Ascending aorta (tissue), 2 donors: ENCODE measurements at regions not wholly inside any gene's neighbourhood (a gene's known extent, or its start where the extent isn't known, plus 50 kb on each side); places are given as distances from the start of the nearest gene placed in this dataset.

ENCODE experiments used
- DNase-seq, 2 donors: peaks; one replicate each; pipeline ENCODE4 v3.0.0-alpha.2; 2019; ENCODE audit warnings: low spot score in 2 of 2
- H3K27ac ChIP-seq, 2 donors: fragments of 200-600 bp; sonication (generic); one replicate each; pipeline ENCODE4 v1.5.1; 2016 to 2017; ENCODE audit warnings: mild to moderate bottlenecking in 1 of 2
- H3K27me3 ChIP-seq: fragments of 200-600 bp; sonication (generic); one replicate; pipeline ENCODE4 v1.5.1; 2017
- H3K36me3 ChIP-seq, 2 donors: fragments of 200-600 bp; sonication (generic); one replicate each; pipeline ENCODE4 v1.5.1; 2016
- H3K4me1 ChIP-seq, 2 donors: fragments of 200-600 bp; sonication (generic); one replicate each; pipeline ENCODE4 v1.5.1; 2016 to 2017; ENCODE audit warnings: mild to moderate bottlenecking in 1 of 2
- H3K4me3 ChIP-seq, 2 donors: fragments of 200-600 bp; sonication (generic); one replicate each; pipeline ENCODE4 v1.5.1; 2016 to 2017; ENCODE audit warnings: mild to moderate bottlenecking in 1 of 2
- H3K9me3 ChIP-seq, 2 donors: fragments of 200-600 bp; sonication (generic); one replicate each; pipeline ENCODE4 v1.5.1; 2016
- intact Hi-C: fragments of 100-400 bp; cut with DNase I; formaldehyde crosslinking; loops from one replicate; pipeline ENCODE4 v1.15.1; 2023
- TF ChIP-seq, protein P1 (sequence below), 3 experiments: fragments of 200-600 bp in 2 of 3; fragments of 450-650 bp in 1 of 3; sonication (generic) in 2 of 3; IDR thresholded peaks; one replicate each; pipeline ENCODE4 v1.5.1; 2016 to 2019; ENCODE audit warnings: antibody characterized with exemption in 3 of 3, mild to moderate bottlenecking in 1 of 3, moderate library complexity in 1 of 3

- Histone ChIP-seq H3K4me1 (no peaks in the 10 kb centered on the region), H3K27ac (no peak overlapping the region), H3K27me3 (no peaks in the 10 kb centered on the region), H3K36me3 (no peaks in the 10 kb centered on the region), H3K4me3 (no peak overlapping the region), H3K9me3 (no peaks in the 10 kb centered on the region)
- TF ChIP-seq, protein P1, sequence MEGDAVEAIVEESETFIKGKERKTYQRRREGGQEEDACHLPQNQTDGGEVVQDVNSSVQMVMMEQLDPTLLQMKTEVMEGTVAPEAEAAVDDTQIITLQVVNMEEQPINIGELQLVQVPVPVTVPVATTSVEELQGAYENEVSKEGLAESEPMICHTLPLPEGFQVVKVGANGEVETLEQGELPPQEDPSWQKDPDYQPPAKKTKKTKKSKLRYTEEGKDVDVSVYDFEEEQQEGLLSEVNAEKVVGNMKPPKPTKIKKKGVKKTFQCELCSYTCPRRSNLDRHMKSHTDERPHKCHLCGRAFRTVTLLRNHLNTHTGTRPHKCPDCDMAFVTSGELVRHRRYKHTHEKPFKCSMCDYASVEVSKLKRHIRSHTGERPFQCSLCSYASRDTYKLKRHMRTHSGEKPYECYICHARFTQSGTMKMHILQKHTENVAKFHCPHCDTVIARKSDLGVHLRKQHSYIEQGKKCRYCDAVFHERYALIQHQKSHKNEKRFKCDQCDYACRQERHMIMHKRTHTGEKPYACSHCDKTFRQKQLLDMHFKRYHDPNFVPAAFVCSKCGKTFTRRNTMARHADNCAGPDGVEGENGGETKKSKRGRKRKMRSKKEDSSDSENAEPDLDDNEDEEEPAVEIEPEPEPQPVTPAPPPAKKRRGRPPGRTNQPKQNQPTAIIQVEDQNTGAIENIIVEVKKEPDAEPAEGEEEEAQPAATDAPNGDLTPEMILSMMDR (IDR thresholded peaks at IDR 0.05): no peak
- DNase-seq: no peak
- intact Hi-C loops: no loop called here
These were observed 702.4 kb downstream of the TUSC7 start for GRCh38 chr3:117411971-117412370.

DNA sequence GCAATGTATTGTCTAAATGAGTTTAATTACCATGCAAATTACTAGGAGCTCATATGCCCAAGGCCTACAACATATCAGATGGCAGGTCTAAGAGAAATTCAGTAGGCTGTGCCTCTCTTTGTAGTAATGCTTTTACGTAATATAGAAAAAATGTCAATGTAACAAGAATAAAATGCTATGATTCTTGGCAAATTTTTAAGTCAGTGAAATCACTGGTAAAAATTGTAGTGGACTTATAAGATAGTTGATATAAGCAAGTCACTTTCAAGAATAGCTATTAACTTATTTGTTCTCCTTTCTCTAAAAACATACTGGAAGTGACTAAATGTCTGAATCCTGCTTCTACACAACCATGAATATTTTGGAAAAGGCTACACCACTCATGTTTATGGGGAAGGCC lies 707.8 kb downstream of the TUSC7 start:
- TF ChIP-seq, protein P1 (IDR thresholded peaks at IDR 0.05): no peak
- no peaks in the 10 kb centered on the region for H3K9me3 ChIP-seq
- H3K27me3 ChIP-seq: no peaks in the 10 kb centered on the region
- H3K27ac ChIP-seq: peak overlapping the region in 1 of 2 donors; percentile 25
- H3K4me1 ChIP-seq: no peaks in the 10 kb centered on the region
- intact Hi-C loops: no loop called here
- DNase-seq: no peak
- H3K36me3 ChIP-seq: no peaks in the 10 kb centered on the region
- H3K4me3 ChIP-seq: no peak overlapping the region

DNA sequence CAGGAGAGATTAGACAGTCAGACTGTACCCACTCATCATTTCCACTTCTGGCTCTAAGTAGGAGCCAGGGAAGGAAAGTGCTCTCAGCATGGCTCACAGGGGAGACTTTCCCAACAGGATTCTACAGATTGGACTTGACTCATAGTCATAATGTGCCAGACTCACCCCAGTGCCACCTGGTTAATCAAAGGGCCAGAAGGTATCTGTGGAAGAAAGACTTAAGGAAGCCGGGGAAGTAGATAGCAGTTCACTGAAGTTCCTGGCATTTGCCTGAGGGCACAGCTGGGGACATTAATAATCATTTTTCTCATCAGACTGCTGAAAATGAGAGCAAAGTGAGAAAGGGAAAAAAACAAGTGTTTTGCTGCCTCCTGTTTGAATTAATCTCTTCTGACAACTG lies 717.5 kb downstream of the TUSC7 start:
- DNase-seq: no peak
- Histone ChIP-seq H3K36me3 (no peaks in the 10 kb centered on the region), H3K27ac (no peak overlapping the region), H3K9me3 (no peaks in the 10 kb centered on the region), H3K4me3 (no peak overlapping the region), H3K4me1 (no peaks in the 10 kb centered on the region), H3K27me3 (no peaks in the 10 kb centered on the region)
- TF ChIP-seq, protein P1 (IDR thresholded peaks at IDR 0.05): no peak
- intact Hi-C loops: no loop called here

DNA sequence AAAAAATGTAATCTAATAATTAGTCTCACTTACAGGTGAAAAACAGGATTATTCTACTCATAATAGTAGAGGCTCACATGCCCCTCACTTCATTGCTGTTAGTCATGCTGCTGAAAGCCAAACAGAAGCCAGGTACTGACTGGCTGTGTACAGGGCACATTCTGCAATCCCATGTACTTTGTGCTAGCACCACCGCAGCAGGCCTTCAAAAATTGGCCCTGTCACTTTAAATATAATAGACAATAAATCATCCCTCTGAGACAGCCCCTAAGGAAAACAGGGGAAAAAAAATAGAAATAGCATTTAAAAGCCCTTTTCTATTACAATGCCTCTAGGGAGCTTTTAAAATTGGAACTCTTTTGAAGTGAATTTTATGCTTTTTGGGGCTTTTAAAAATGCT lies 723.8 kb downstream of the TUSC7 start:
- H3K9me3 ChIP-seq: no peaks in the 10 kb centered on the region
- no peak overlapping the region for H3K27ac ChIP-seq
- H3K27me3 ChIP-seq: no peaks in the 10 kb centered on the region
- no peak overlapping the region for H3K4me3 ChIP-seq
- H3K4me1 ChIP-seq: no peaks in the 10 kb centered on the region
- DNase-seq: no peak
- H3K36me3 ChIP-seq: no peaks in the 10 kb centered on the region
- intact Hi-C loops: no loop called here
- TF ChIP-seq, protein P1 (IDR thresholded peaks at IDR 0.05): no peak

DNA sequence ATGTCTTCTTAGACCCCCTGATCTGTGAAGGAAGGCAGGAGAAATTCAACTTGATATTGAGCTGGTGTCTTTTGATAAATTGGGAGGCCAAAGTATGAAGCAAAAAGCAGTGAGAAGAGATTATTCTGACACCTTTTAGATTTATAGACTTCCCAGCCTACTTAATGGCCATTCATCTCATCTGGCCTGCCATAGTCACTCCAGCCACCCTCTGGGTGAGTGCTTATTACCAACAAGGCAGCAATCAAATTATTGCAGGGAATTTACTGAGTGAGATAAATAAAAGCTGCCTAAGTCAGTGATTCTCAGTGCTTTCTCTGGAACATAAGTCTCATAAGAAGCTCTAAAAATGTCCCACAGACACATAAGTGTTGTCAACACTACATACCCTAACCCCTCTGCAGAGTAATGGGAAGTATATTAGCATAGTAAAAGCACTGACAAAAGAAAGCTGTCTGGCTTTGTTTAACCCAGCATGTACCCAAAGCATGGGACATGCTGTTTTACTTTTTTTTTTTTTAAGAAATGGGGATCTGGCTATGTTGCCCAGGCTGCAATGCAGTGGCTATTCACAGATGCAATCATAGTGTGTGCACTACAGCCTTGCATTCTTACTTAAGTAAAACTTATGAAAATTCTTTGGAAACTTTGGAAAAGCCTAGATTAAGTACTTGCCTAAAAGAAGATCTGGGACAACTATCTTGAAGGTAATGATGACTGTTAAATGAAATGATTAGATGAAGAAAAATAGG lies 725.3 kb downstream of the TUSC7 start:
- intact Hi-C loops: no loop called here
- DNase-seq: no peak
- Histone ChIP-seq H3K27ac (no peak overlapping the region), H3K4me1 (no peaks in the 10 kb centered on the region), H3K27me3 (no peaks in the 10 kb centered on the region), H3K4me3 (no peak overlapping the region), H3K9me3 (no peaks in the 10 kb centered on the region), H3K36me3 (no peaks in the 10 kb centered on the region)
- TF ChIP-seq, protein P1 (IDR thresholded peaks at IDR 0.05): no peak

DNA sequence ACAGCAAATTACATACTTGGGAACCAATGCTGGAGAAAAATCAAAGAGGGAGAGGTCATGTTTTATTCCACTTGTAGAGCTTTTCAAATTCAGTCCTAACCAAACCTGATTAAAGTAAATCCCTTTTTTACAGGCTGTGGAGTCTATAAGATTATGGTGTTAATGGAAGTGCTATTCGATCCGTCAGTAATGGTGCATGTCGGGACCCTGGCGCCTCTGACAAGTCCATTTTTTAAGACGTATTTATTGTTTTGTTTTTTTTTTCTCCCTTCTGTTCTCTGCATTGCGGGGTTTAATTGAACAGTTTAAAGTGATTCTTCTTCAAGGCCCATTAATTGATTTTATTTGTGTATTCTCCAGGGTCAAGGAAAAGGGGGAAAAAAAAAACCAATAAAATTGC lies 725.9 kb downstream of the TUSC7 start:
- Histone ChIP-seq H3K9me3 (no peaks in the 10 kb centered on the region), H3K36me3 (no peaks in the 10 kb centered on the region), H3K27me3 (no peaks in the 10 kb centered on the region), H3K4me1 (no peaks in the 10 kb centered on the region), H3K4me3 (no peak overlapping the region), H3K27ac (no peak overlapping the region)
- DNase-seq: no peak
- TF ChIP-seq, protein P1 (IDR thresholded peaks at IDR 0.05): no peak
- intact Hi-C loops: no loop called here
